Caco-2 (cell line): ENCODE measurements at regions not wholly inside any gene's neighbourhood (a gene's known extent, or its start where the extent isn't known, plus 50 kb on each side); places are given as distances from the start of the nearest gene placed in this dataset.

Source experiments
- BruUV-seq: library from RNA; stranded (reverse); fragments of 400-500 nt; replicated peaks from 2 replicates; lab custom pipeline; 2021; lab: Mats Ljungman, UMichigan
- CTCF ChIA-PET: fragments of 300-600 bp; sonication (Branson Sonifier 250); formaldehyde crosslinking; loops from one replicate; lab custom pipeline; 2022; ENCODE audit warnings: antibody characterized with exemption; lab: Charles Lee
- POLR2A ChIA-PET: fragments of 300-600 bp; sonication (Branson Sonifier 250); formaldehyde crosslinking; loops from one replicate; lab custom pipeline; 2022; ENCODE audit warnings: antibody characterized with exemption; lab: Charles Lee
- DNase-seq, 2 experiments: peaks; one replicate each; pipeline versions ENCODE4 v3.0.0 to v3.0.0-alpha.2; 2020 to 2022
- H3K27me3 ChIP-seq: replicated peaks from 2 replicates; pipeline ENCODE4 v1.6.0; 2011; ENCODE audit warnings: low read length; ENCODE audit not compliant: control insufficient read depth, insufficient read depth
- H3K36me3 ChIP-seq: 2 replicates; pipeline ENCODE4 v1.5.1; 2011; ENCODE audit warnings: low read length; ENCODE audit not compliant: control insufficient read depth, insufficient read depth
- H3K4me1 ChIP-seq: fragments of 250-450 bp; sonication (Bioruptor Pico); 2 replicates; pipeline ENCODE4 v1.5.1; 2020; ENCODE audit warnings: mild to moderate bottlenecking
- H3K4me3 ChIP-seq: 2 replicates; pipeline ENCODE4 v1.5.1; 2011; ENCODE audit warnings: low read depth, mild to moderate bottlenecking, control low read depth, low read length
- H3K9me3 ChIP-seq: fragments of 250-450 bp; sonication (Bioruptor Pico); 2 replicates; pipeline ENCODE4 v1.5.1; 2020; ENCODE audit warnings: mild to moderate bottlenecking, moderate library complexity
- H3K27ac Mint-ChIP-seq: one replicate; pipeline ENCODE4 v1.8.0; 2022; ENCODE audit warnings: mixed read lengths; ENCODE audit not compliant: unreplicated experiment
- H3K27me3 Mint-ChIP-seq: one replicate; pipeline ENCODE4 v1.8.0; 2022; ENCODE audit warnings: mixed read lengths; ENCODE audit not compliant: insufficient read depth, unreplicated experiment
- H3K36me3 Mint-ChIP-seq: one replicate; pipeline ENCODE4 v1.8.0; 2022; ENCODE audit warnings: mild to moderate bottlenecking, mixed read lengths; ENCODE audit not compliant: insufficient read depth, unreplicated experiment
- H3K4me1 Mint-ChIP-seq: one replicate; pipeline ENCODE4 v1.8.0; 2022; ENCODE audit warnings: low read depth, mixed read lengths; ENCODE audit not compliant: unreplicated experiment
- H3K4me3 Mint-ChIP-seq: one replicate; pipeline ENCODE4 v1.8.0; 2022; ENCODE audit warnings: mild to moderate bottlenecking, moderate library complexity, mixed read lengths; ENCODE audit not compliant: unreplicated experiment
- H3K9me3 Mint-ChIP-seq: one replicate; pipeline ENCODE4 v1.8.0; 2022; ENCODE audit warnings: mixed read lengths; ENCODE audit not compliant: unreplicated experiment
- CTCF ChIP-seq, 2 experiments: fragments of 200-600 bp in 1 of 2; IDR thresholded peaks; 1 replicate in 1 of 2; 2 replicates in 1 of 2; pipeline versions ENCODE4 v1.5.1 to v1.8.0; 2011 to 2022; ENCODE audit warnings: antibody characterized with exemption in 1 of 2, control low read depth in 1 of 2, inconsistent platforms in 1 of 2, low read depth in 1 of 2, low read length in 1 of 2, mild to moderate bottlenecking in 1 of 2, moderate library complexity in 1 of 2; ENCODE audit not compliant: insufficient read depth in 1 of 2, severe bottlenecking in 1 of 2, unreplicated experiment in 1 of 2
- intact Hi-C: fragments of 100-400 bp; cut with micrococcal nuclease; formaldehyde crosslinking; loops from one replicate; pipeline ENCODE4 v1.10.0; 2022; ENCODE audit not compliant: unreplicated experiment

GRCh38 chr22:47484960-47485569, 722.6 kb downstream of the TBC1D22A start:
- CTCF ChIA-PET: no interaction called here
- peaks cover 3% of the 10 kb centered on the region for H3K27me3 Mint-ChIP-seq
- no peaks in the 10 kb centered on the region for H3K9me3 Mint-ChIP-seq
- no peak for DNase-seq
- no peak overlapping the region for H3K4me3 Mint-ChIP-seq
- H3K27me3 ChIP-seq: no peaks in the 10 kb centered on the region
- no peaks in the 10 kb centered on the region for H3K9me3 ChIP-seq
- H3K36me3 Mint-ChIP-seq: no peaks in the 10 kb centered on the region
- BruUV-seq: no TSS peak
- no peak overlapping the region for H3K4me3 ChIP-seq
- no peak overlapping the region for H3K27ac Mint-ChIP-seq
- H3K4me1 Mint-ChIP-seq: no peaks in the 10 kb centered on the region
- H3K4me1 ChIP-seq: no peaks in the 10 kb centered on the region
- intact Hi-C loops: no loop called here
- TF ChIP-seq CTCF (IDR thresholded peaks at IDR 0.05; ENCODE audit: insufficient read depth in 1 of 2, low read depth in 1 of 2, low read length in 1 of 2, severe bottlenecking in 1 of 2, unreplicated experiment in 1 of 2): no peak
- POLR2A ChIA-PET: no interaction called here
- H3K36me3 ChIP-seq: no peaks in the 10 kb centered on the region

- Mint-ChIP-seq H3K4me3 (no peak overlapping the region), H3K36me3 (no peaks in the 10 kb centered on the region), H3K4me1 (no peaks in the 10 kb centered on the region), H3K9me3 (no peaks in the 10 kb centered on the region), H3K27ac (no peak overlapping the region), H3K27me3 (peaks cover 21% of the 10 kb centered on the region)
- H3K9me3 ChIP-seq: no peaks in the 10 kb centered on the region
- ChIA-PET POLR2A (no interaction called here), CTCF (no interaction called here)
- DNase-seq: no peak
- intact Hi-C loops: no loop called here
- H3K4me1 ChIP-seq: no peaks in the 10 kb centered on the region
- H3K27me3 ChIP-seq: no peaks in the 10 kb centered on the region
- no TSS peak for BruUV-seq
- H3K4me3 ChIP-seq: no peak overlapping the region
- TF ChIP-seq CTCF (IDR thresholded peaks at IDR 0.05; ENCODE audit: insufficient read depth in 1 of 2, low read depth in 1 of 2, low read length in 1 of 2, severe bottlenecking in 1 of 2, unreplicated experiment in 1 of 2): no peak
- H3K36me3 ChIP-seq: no peaks in the 10 kb centered on the region
These were observed 713.8 kb downstream of the TBC1D22A start for GRCh38 chr22:47476231-47476630.

- TF ChIP-seq CTCF (IDR thresholded peaks at IDR 0.05; ENCODE audit: insufficient read depth in 1 of 2, low read depth in 1 of 2, low read length in 1 of 2, severe bottlenecking in 1 of 2, unreplicated experiment in 1 of 2): no peak
- no peaks in the 10 kb centered on the region for H3K4me1 Mint-ChIP-seq
- BruUV-seq: no TSS peak
- CTCF ChIA-PET: no interaction called here
- Histone ChIP-seq H3K36me3 (no peaks in the 10 kb centered on the region), H3K4me1 (no peaks in the 10 kb centered on the region), H3K4me3 (no peak overlapping the region), H3K9me3 (no peaks in the 10 kb centered on the region), H3K27me3 (no peaks in the 10 kb centered on the region)
- intact Hi-C loops: no loop called here
- POLR2A ChIA-PET: no interaction called here
- DNase-seq: no peak
- H3K27me3 Mint-ChIP-seq: peaks cover 24% of the 10 kb centered on the region
- no peak overlapping the region for H3K4me3 Mint-ChIP-seq
- H3K9me3 Mint-ChIP-seq: no peaks in the 10 kb centered on the region
- H3K36me3 Mint-ChIP-seq: no peaks in the 10 kb centered on the region
- no peak overlapping the region for H3K27ac Mint-ChIP-seq
These were observed 712.4 kb downstream of the TBC1D22A start for GRCh38 chr22:47474895-47475294.
